ENCODE measurements at regions not wholly inside any gene's neighbourhood (a gene's known extent, or its start where the extent isn't known, plus 50 kb on each side); places are given as distances from the start of the nearest gene placed in this dataset.
A peak's percentile ranks its signal among the peaks of the same experiment; 100 is the strongest.
"Not testable (repeated sequence)": the region's sequence is repeated elsewhere in the genome, so short reads cannot be mapped to it uniquely, and the experiment has no call there.

GRCh38 chr9:42550789-42551357, 367.4 kb downstream of the SPATA31A6 start:
- H3K4me1 ChIP-seq (ENCODE audit: control insufficient read depth in 1 of 2, low read depth in 2 of 2); DNase-seq (ENCODE audit: low spot score); ATAC-seq (ENCODE audit: insufficient number of reproducible peaks, low FRiP score, low read depth); H3K4me3 ChIP-seq; H3K27ac ChIP-seq; H3K27me3 ChIP-seq (replicated peaks; ENCODE audit: insufficient read depth); H3K36me3 ChIP-seq; H3K9me3 ChIP-seq: not testable (repeated sequence)
- TF ChIP-seq, protein P1, sequence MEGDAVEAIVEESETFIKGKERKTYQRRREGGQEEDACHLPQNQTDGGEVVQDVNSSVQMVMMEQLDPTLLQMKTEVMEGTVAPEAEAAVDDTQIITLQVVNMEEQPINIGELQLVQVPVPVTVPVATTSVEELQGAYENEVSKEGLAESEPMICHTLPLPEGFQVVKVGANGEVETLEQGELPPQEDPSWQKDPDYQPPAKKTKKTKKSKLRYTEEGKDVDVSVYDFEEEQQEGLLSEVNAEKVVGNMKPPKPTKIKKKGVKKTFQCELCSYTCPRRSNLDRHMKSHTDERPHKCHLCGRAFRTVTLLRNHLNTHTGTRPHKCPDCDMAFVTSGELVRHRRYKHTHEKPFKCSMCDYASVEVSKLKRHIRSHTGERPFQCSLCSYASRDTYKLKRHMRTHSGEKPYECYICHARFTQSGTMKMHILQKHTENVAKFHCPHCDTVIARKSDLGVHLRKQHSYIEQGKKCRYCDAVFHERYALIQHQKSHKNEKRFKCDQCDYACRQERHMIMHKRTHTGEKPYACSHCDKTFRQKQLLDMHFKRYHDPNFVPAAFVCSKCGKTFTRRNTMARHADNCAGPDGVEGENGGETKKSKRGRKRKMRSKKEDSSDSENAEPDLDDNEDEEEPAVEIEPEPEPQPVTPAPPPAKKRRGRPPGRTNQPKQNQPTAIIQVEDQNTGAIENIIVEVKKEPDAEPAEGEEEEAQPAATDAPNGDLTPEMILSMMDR (IDR thresholded peaks at IDR 0.05), result peak; percentile 54

DNA sequence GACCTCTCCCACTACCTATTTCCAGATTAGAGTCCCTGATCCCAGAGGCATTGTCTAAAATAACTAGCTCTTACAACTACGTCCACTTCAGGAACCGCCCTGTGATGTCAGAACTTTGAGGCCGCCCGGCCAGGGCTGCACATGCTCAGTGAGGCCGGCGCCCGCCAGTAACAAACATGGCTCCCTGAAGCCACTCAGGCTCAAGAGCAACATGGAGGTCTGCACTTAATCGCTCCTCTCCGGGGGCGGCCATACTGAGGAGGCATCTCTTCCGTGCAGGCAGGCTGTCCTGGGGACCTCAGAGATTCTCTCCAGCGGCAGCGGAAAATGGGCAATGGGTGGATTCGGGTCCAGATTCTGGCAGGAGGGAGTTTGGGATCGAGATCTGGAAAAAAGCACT, 385.1 kb downstream of the SPATA31A6 start:
- H3K4me1 ChIP-seq (ENCODE audit: control insufficient read depth in 1 of 2, low read depth in 2 of 2); ATAC-seq (ENCODE audit: insufficient number of reproducible peaks, low FRiP score, low read depth); H3K36me3 ChIP-seq; H3K27ac ChIP-seq; H3K4me3 ChIP-seq; DNase-seq (ENCODE audit: low spot score); H3K9me3 ChIP-seq; H3K27me3 ChIP-seq (replicated peaks; ENCODE audit: insufficient read depth): not testable (repeated sequence)

DNA sequence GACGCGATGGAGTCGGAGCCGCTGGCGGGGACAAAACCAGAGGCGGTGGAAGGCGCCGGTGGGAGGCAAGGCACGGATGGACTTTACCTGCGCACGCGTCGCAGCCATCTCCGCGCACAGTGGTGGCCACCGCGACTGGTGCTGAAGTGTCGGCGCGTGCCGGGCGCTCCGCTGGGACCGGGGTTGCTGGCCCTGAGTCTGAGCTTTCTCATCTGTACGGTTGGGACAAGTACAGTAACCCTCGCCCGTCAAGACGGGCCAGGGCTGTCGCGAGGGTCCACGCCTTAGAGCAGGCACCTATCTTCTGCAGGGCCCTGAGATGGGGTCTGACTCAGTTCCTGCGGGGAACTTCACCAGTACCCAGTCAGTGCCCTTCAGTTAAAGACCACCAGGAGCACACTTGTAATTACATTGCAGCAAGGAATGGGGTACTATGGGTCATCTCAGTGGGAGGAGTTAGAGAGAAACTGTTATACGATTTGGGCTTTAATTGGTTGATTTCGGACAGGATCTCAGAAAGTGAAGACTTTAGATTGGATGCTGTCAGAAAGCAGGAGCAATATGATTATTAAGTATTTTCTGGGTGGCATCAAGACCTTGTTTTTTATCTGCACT, 385.6 kb downstream of the SPATA31A6 start:
- not testable (repeated sequence) for DNase-seq (ENCODE audit: low spot score); H3K27me3 ChIP-seq (replicated peaks; ENCODE audit: insufficient read depth); ATAC-seq (ENCODE audit: insufficient number of reproducible peaks, low FRiP score, low read depth); H3K36me3 ChIP-seq; H3K4me1 ChIP-seq (ENCODE audit: control insufficient read depth in 1 of 2, low read depth in 2 of 2); H3K27ac ChIP-seq; H3K9me3 ChIP-seq
- H3K4me3 ChIP-seq, result peak overlapping the region; percentile 56

GRCh38 chr9:42577851-42578250, 394.4 kb downstream of the SPATA31A6 start:
- H3K27ac ChIP-seq; DNase-seq (ENCODE audit: low spot score); H3K4me3 ChIP-seq; H3K4me1 ChIP-seq (ENCODE audit: control insufficient read depth in 1 of 2, low read depth in 2 of 2); H3K9me3 ChIP-seq; H3K36me3 ChIP-seq; ATAC-seq (ENCODE audit: insufficient number of reproducible peaks, low FRiP score, low read depth); H3K27me3 ChIP-seq (replicated peaks; ENCODE audit: insufficient read depth): not testable (repeated sequence)
